Fibroblast of skin of left quadriceps (primary cell): ENCODE measurements at regions not wholly inside any gene's neighbourhood (a gene's known extent, or its start where the extent isn't known, plus 50 kb on each side); places are given as distances from the start of the nearest gene placed in this dataset.
"Not testable (repeated sequence)": the region's sequence is repeated elsewhere in the genome, so short reads cannot be mapped to it uniquely, and the experiment has no call there.

Experiments
- DNase-seq, 2 experiments: peaks; one replicate each; pipeline ENCODE4 v3.0.0-alpha.2; 2013; ENCODE audit warnings: low read depth in 2 of 2

DNA sequence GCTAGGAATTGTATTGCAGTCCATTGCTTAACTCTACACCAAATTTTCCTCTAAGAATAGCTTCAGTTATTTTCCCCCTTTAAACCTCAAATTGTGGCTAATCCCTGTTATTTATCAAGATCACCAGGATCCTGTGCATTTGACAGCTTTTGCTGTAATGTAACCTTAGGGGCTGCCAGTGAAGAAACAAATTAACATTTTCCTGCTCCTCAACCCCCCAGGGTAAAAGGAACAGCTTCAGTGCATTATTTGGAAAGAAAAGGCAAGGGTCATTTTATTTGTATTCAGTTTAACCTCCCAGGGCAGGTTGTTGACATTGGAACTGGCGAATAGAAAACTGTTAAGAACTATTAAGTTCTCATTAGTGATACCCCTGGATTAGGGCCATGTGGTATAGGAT, 57.0 kb downstream of the PCDH20 start:
- DNase-seq, result no peak

DNA sequence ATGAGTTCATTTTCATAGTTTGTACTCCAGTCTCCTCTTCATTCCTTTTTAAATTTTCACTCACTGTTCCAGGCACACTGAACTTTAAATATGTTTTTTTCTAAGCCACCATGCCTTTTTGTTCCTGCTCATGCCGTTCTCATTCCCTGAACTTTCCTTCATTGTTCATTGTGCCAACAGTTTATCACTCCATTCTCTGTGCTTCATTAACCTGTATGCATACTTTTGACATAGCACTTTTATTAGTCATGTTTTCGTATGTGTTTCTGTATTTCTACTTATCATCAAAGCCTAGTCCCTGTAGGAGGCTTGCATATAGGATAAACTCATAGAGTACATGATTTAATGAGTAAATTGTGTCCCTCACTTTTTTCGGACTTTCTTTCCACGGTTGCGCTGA, 65.3 kb downstream of the PCDH20 start:
- no peak for DNase-seq

DNA sequence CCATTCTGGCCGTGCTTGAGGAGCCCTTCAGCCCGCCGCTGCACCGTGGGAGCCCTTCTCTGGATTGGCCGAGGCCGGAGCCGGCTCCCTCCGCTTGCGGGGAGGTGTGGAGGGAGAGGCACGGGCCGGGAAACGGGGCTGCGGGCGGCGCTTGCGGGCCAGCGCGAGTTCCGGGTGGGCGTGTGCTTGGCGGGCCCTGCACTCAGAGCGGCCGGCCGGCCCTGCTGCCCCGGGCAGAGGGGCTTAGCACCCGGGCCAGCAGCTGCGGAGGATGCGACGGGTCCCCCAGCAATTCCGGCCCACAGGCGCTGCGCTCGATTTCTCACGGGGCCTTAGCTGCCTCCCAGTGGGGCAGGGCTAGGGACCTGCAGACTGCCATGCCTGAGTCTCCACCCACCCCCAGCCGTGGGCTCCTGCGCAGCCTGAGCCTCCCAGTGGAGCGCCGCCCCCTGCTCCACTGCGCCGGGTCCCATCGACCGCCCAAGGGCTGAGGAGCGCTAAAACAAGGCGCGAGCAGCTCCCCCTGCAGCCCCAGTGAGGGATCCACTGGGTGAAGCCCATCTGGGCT, 76.5 kb downstream of the PCDH20 start:
- no peak for DNase-seq

DNA sequence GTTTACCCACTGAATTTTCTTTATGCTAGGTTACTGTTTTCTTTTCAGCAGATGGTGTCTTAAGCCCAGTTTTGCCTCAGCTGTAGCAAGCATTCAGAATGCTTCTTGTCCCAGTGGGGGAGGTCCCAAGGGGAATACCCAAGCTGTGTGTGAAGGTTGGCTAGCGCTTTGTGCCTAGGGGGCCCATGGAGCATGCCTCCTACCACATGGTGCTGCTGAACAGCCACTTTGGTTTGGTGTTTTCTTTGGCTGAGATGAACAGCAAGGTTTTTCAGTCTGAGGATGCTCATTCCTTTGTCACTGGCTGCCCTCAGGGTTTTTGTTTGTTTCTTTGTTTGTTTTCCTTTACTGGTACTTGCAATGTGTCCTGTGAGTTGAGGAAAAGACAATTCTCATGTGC, 99.0 kb downstream of the PCDH20 start:
- DNase-seq, result no peak

DNA sequence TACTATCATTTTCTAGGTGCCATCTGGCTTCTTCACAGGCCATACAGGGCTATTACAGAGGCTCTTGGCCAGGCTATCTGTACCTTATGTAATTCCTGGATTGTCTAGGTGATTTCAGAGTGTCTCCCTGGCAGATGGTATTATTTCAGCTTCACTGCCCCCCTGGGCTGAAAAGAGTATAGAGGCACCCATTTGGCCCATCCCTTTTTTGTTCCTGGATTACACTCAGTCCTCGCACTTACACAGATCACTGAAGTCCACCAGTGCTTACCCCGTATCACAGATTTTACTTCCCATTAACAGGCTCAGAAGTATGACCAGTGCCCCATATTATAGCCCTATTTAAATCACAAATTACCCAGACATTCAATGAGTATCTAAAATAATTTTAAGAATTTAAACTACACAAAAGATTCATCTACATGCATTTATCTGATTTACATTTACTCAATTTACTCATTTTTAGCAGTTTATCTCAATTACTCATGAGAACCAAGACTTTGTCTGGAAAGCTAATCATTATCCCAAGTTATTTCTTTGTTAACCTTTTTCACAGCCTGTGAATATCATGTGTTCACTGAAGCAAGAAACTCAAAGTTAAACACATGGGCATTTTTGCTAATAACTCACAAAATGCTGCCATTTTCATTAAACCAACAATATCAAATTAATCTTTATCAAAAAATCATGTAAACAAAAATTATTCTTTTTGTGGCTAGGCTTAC, 121.0 kb downstream of the PCDH20 start:
- DNase-seq, result no peak

DNA sequence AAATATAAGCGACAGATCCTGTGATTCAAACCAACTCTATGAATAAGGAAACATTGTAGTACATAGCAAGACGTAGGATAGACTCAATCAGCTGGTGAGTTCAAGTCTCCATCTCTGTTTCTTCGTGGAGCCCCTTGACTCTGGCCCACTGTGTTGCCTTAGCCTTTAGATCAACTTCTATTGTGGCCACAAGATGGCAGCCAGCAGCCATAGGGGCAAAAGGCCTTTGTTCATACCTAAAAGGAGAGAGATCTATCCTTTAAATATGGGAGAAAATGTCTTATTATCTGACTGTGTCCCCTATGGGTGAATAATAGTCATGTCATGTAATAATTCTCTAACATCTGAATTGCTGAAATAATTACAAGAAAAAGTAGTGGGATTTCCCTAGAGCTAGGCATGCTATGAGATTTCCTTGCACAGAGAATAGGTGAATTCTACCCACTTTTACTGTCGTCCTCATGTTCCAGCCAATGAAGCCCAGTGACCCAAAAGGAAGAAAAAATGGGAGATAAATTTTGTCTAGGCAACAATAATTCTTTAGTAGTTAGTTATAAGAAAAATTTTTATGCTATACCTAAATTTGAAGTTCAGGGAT, 129.4 kb downstream of the PCDH20 start:
- no peak for DNase-seq

DNA sequence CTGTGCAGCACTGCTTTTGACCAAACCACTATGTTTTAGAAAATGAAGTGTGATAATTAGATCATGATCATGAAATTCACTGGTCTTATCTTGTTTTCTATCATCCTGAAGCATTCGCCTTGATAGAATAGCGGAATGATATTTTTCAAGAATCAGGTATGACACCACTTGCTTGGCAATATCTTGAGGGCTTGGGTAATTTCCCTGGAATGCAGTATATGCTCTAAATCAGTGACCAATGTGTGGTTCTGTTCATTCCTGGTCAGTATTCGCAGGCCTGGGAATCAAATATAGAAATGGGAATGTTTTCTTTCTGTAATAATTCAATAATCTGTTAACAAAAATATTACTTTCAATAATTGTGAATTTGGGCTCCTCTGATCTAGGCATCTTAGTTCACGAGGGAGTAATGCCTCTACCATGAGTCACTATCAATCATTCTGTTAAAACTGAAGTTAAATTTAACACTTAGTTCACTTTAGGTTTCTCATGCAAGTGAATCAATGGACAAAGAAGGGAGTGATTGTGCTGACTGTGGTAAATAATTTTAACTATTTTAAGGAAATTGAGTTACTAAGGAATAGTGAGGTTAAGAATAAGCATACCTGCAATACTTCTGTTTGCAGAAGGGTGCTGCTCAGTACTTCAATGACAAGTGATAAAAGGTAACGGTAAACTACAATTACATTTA, 137.9 kb downstream of the PCDH20 start:
- no peak for DNase-seq

DNA sequence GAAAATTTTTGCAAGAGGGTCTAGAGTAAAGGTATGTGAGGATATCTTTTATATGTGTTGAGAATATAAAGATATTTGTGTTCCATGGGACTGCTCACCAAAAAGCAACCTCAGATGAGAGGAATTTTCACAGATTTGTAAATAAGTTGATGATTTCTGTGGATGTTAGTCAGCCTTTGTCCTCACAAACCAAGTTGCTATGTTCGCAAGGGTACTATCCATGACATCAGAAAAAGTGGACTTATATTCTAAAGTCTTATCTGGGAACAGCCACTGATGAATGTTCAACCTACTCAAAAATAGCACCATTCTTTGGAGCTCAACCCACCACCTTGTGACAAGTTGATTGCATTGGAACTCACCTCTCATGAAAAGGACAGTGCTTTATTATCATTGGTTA, 138.6 kb downstream of the PCDH20 start:
- no peak for DNase-seq

DNA sequence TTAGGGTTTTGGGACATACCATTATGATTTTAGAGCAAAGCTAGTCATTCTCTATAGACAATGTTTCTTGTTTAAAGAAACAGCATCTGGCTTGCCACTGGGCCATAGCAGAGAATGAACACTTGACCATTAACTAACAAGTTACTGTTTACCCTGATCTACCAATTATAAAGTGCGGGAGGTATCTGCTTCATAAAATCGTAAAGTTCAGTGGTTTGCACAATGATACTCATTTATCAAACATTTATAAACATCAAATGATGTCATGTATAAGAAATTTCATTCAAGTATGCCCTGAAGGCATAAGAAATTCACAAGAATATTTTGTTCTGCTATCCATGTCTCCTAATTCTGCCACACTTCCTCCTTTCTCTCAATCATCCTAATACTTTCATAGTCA, 139.2 kb downstream of the PCDH20 start:
- no peak for DNase-seq

DNA sequence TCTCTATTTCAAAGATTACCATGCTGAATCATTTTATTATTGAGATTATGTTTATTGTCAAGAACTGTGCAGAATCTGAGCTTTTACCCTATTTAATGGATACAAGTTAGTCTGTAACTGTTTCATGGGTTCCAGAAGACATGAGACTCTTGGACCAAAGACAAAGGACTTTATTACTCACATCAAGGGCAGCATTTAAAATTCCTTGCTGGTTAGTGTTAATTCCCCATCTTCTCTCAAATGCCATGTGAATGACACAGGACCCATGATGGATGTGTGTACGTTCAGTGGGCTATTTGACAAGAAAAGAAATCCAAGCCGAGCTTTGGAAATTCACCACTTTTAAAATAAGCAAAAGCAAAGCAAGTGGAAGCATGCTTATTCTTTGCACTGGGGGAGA, 139.9 kb downstream of the PCDH20 start:
- DNase-seq, result no peak

DNA sequence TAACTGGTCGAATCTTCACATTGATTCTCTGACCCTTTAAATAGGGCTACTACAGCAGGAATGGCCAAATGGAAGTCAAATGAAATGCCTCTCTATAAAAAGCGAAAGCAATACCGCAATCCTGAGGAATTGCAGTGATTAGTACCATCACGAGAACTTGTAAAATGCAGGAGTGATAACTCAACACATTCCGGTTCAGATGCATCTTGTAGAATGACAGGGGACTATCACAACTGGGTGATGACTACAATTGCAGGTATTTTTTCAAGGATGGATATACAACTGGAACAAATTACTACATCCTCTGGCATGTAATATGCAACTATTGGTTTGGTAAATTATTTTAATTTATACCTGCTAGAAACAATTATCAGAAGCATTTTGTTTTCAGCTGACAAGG, 140.4 kb downstream of the PCDH20 start:
- no peak for DNase-seq

DNA sequence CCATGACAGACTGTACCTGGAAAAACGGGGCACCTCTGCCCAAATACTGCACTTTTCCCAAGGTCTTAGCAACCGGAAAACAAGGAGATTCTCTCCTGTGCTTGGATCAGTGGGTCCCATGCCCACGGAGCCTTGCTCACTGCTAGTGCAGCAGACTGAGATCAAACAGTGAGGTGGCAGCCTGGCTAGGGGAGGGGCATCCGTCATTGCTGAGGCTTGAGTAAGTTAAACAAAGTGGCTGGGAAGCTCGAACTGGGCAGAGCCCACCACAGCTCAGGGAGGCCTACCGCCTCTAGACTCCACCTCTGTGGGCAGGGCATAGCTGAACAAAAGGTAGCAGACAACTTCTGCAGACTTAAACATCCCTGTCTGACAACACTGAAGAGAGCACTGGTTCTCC, 148.8 kb downstream of the PCDH20 start:
- not testable (repeated sequence) for DNase-seq

DNA sequence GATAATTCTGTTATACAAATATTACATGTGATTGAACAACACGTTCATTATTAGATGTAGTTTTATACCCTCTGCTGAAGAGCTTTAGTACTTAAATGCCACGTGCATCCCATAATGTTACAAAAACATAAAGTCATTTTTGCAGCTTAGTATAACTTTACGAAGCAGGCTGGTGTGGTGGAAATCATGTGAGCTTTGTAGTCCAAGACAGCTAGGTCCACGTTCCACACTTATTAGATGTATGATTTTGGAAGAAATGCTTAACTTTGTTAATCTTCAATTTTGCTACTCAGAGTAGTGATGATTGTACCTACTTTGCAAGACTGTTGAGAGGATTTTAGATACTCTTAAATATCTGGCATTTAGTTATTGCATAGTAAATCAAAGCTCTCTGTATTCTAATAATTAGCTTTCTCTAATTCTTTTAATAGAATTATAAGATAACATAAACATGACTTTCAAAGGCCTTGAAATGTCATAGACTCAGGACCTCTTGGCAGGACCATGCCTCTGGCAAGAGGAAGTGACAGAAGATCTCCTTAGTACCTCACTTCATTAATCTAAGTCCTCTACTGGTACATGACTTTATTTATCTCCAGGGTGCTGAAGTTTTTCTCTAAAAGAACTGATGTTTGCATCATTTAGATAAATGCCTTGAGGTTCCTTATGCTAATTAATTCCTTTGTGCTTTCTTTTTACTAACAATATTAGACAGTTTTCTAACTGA, 153.7 kb downstream of the PCDH20 start:
- no peak for DNase-seq

DNA sequence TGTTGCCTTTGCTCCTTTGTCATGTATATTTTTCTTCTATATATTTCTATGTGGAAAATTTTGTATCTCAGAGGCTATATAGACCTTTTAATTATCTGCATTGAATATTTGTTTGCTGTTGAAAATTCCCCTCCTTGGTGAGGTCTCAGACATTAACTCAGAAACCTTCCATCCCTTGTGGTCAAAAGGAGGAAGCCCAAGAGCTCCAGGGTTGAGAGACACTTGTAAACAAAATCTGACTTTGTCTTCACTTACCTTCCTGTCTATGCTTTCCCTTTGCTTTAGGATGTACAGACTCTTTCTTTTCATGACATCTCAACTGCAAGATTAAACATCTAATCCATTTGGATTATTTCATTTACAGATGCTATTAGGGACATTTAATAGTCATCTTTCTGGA, 157.5 kb downstream of the PCDH20 start:
- DNase-seq, result no peak

DNA sequence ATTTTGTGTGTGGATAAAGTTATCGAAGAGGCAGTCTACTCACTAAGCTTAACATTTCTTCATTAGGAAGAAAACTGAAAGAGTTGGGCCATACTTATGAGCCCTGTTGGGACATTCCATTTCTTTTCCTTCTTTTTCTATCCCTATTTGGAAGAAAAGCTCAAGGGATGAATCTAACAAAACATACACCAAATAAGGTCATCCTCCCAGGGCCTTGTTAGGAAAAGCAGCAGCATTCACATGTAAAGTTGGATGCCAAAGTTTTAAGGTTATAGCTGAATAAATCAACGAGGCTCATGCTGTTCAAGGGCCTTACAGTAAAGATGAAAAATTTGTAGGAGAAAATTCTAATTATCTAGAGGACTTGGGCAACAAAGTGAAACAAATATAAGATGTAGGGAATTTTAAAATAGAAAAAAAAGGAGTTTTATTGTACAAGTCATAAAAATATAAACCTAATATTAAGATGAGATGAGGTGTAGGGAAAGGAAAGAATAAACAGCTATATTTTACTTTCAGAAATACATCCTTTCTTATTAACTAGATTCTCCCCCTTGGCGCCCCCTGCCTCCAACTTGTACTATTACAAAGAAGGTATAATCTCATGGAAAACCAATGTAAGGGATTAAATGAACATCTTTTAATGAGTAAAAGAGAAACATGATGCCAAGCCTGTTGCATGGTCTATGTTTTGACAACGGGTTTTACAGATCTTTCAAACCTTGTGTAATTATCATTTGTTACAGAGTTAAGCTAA, 160.4 kb downstream of the PCDH20 start:
- no peak for DNase-seq

DNA sequence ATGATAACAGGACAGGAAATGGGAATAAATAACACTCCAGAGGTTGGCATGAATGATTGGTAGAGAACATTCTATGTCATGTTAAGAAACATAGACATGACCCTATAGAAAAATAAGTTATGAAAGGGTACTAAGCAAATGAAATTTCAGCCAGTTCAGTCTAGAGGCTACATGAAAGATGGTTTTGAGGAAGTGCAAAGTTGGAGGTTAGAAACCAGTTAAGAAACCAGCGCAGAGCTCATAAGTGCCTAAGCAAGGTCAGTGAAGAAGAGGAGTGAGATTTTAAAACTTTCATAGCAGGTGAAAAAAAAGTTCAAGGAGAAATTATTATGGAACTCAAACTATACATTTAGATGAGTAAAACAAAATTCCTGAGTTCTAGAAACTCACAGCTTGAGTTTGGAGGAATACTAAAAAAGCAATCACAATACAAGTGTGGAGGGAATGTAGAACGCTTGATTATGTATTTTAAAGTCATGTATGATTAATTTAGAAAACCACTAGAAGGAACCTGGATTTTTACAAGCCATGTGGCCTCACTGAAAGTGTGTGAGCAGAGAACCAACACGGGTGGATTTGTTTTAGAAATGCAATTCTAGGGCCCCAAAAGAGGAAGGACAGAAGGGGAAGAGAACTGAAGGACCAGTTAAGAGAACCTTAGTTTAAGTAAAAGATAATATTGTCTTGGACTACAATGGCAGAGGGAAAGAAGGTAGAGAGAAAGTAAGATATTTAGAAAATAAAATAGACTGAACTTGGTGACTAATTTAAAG, 162.4 kb downstream of the PCDH20 start:
- no peak for DNase-seq

DNA sequence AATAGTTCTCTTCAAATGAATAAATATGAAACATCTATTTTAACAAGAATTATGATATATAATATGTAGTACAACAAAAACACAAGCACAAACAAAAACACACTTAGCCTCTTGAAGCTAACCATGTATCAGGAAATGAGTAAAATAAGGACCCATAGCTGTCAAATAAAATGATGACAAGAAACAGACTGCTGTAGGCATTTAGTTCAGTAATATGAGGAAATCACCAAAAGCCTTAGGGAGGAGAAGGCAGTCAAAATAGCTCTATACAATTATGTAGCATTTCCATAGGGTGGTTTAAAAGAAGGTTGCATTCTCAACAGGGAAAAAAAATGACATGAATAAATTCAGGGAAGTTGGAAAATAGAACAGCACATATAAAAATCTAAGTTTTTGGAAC, 163.4 kb downstream of the PCDH20 start:
- no peak for DNase-seq

DNA sequence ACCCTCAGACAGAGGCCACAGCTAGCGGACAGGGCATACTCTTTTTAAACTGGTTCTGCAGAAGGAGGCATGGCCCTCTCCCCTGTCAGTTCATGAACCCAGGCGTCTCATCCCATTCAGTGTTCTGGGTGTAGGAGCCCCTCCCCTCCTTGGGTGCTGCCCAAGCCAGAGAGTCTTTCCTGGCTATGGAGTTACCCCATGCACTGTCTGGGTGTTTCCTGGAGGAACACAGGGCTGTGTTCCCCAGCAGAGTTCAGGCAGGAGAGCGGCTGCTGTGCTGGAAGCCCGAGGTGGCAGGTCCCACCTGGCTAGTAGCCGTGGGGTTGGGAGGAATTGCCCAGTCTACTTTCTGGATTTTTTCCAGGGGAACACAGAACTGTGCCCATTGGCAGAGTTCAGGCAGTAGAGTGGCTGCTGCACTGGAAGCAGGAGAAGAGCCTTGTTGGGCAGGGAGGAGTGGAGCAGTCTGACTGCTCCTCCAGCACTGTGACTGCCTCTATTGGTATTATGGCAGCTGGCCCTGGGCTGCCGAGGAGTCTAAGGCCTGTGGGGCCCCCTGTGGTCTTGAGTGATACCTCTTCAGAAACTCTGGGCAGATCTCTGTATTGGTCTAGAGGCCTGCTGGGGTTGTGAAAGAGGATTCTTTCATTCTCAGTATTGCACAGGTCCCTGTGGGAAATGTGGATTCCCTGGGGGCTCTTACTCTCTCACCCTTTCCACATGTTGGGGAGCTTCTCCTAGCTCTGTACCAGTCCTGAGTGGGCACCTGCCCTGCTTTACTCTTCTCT, 168.3 kb downstream of the PCDH20 start:
- DNase-seq, result no peak

DNA sequence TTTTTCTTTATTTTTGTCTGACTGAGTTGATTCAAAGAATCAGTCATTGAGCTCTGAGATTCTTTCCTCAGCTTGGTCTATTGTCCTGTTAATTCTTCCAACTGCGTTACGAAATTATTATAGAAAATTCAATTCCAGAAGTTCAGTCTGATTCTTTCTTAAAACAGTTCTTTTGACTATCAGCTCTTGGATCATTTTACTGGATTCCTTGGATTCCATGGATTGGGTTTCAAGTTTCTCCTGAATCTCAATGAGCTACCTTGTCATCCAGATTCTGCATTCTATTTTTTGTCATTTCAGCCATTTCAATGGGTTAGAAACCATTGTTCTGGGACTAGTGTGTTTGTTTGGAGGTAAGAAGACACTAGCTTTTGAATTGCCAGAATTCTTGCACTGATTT, 169.3 kb downstream of the PCDH20 start:
- no peak for DNase-seq

DNA sequence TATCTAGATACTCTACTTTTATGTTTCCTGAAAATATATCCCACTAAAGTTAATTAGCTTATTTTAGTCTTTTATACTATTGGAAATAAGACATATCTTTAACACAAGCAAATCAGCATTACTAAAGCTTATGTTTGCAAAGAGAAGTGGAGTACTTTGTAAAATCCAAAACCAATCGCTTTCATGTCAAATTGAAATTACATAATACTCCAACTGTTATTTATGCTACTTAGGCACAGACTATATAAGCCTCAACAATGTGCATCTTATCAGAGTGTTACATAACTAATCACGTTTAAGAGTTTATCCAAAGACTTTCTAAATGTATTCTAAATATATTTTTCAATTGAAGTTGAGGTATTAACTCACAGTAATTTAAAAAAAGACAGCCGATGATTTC, 200.0 kb downstream of the PCDH20 start:
- DNase-seq, result no peak
